ENCODE measurements at regions not wholly inside any gene's neighbourhood (a gene's known extent, or its start where the extent isn't known, plus 50 kb on each side); places are given as distances from the start of the nearest gene placed in this dataset.
"Not testable (repeated sequence)": the region's sequence is repeated elsewhere in the genome, so short reads cannot be mapped to it uniquely, and the experiment has no call there.

- no peak overlapping the region for H3K4me3 ChIP-seq (ENCODE audit: low read depth, low read length)
- peaks cover 6% of the 10 kb centered on the region for H3K4me1 ChIP-seq (ENCODE audit: control insufficient read depth, insufficient read depth, low read length)
- H3K36me3 ChIP-seq (ENCODE audit: control insufficient read depth, insufficient read depth, low read length) = no peaks in the 10 kb centered on the region
- H3K27ac ChIP-seq (ENCODE audit: low read depth, low read length) = no peak overlapping the region
- peak in 1 of 6 donors; percentile 64 for DNase-seq (ENCODE audit: low read depth in 4 of 6, low spot score in 6 of 6)
- 58% methylated on average over 31 of the region's 39 CpGs for WGBS (ENCODE audit: insufficient coverage)
- no peaks in the 10 kb centered on the region for H3K9me3 ChIP-seq (ENCODE audit: control insufficient read depth, insufficient read depth, low read length)
- H3K27me3 ChIP-seq (ENCODE audit: control insufficient read depth, insufficient read depth, low read length) = no peaks in the 10 kb centered on the region
Measured at GRCh38 chr6:167420858-167421766, 96.2 kb downstream of the TTLL2 start.

- not testable (repeated sequence) for H3K4me1 ChIP-seq (ENCODE audit: control insufficient read depth, insufficient read depth, low read length); DNase-seq (ENCODE audit: low read depth in 4 of 6, low spot score in 6 of 6); H3K4me3 ChIP-seq (ENCODE audit: low read depth, low read length); H3K27ac ChIP-seq (ENCODE audit: low read depth, low read length); H3K36me3 ChIP-seq (ENCODE audit: control insufficient read depth, insufficient read depth, low read length); H3K9me3 ChIP-seq (ENCODE audit: control insufficient read depth, insufficient read depth, low read length); H3K27me3 ChIP-seq (ENCODE audit: control insufficient read depth, insufficient read depth, low read length)
- WGBS (ENCODE audit: insufficient coverage) = no CpG with 5 or more reads among the region's 36 CpGs
Measured at GRCh38 chr6:167421944-167422343, 97.1 kb downstream of the TTLL2 start.

DNA sequence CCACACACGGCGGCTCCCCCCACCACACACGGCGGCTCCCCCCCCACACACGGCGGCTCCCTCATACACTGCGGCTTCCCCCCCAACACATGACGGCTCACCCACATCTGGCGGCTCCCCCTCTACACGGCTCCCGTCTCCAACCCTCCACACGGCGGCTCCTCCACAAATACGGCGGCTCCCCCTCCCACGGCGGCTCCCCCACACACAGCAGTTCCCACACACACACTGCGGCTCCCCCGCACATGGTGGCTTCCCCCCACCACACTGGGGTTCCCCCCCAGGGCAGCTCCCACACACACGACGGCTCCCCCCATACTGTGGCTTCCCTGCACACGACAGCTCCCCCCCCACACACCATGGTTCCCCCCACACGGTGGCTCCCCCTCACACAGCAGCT is 98.0 kb downstream of the TTLL2 start:
- no peaks in the 10 kb centered on the region for H3K36me3 ChIP-seq (ENCODE audit: control insufficient read depth, insufficient read depth, low read length)
- peaks cover 6% of the 10 kb centered on the region for H3K4me1 ChIP-seq (ENCODE audit: control insufficient read depth, insufficient read depth, low read length)
- no peaks in the 10 kb centered on the region for H3K9me3 ChIP-seq (ENCODE audit: control insufficient read depth, insufficient read depth, low read length)
- H3K27ac ChIP-seq (ENCODE audit: low read depth, low read length) = no peak overlapping the region
- no peak overlapping the region for H3K4me3 ChIP-seq (ENCODE audit: low read depth, low read length)
- DNase-seq (ENCODE audit: low read depth in 4 of 6, low spot score in 6 of 6) = no peak
- 100% methylated on average over 4 of the region's 23 CpGs for WGBS (ENCODE audit: insufficient coverage)
- H3K27me3 ChIP-seq (ENCODE audit: control insufficient read depth, insufficient read depth, low read length) = no peaks in the 10 kb centered on the region

DNA sequence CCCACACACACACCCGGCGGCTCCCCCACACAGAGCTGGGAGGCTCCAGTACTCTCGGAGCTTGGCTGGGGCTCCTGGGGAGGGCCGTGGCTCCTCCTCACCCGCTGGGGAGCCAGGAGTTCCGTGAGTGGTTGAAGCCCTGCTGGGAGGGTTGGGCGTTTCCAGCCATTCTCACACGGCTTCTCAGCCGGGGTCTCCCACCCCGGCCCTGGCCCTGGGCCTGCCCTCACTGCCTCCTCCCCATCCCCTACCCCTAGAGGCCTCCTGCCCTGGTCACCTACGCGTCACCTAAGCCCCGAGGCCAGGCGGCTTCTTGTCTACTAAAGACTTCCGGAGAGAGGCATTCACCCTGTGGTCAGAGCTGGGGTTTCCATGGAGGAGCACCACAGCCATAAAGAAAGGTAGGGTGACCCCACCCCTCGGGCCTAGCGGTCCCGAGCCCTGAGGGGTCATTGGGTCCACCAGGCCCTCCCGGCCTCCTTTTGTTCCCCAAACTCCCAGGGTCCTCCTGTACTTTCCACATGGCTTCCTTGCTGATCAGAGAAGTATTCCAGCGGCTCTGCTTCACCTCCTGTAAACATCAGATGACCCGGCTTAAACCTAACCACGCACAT is 99.3 kb downstream of the TTLL2 start:
- no peak overlapping the region for H3K27ac ChIP-seq (ENCODE audit: low read depth, low read length)
- no peaks in the 10 kb centered on the region for H3K9me3 ChIP-seq (ENCODE audit: control insufficient read depth, insufficient read depth, low read length)
- 88% methylated on average over 14 of the region's 22 CpGs for whole genome bisulfite sequencing (ENCODE audit: insufficient coverage)
- H3K27me3 ChIP-seq (ENCODE audit: control insufficient read depth, insufficient read depth, low read length) = no peaks in the 10 kb centered on the region
- H3K4me3 ChIP-seq (ENCODE audit: low read depth, low read length) = no peak overlapping the region
- no peak for DNase-seq (ENCODE audit: low read depth in 4 of 6, low spot score in 6 of 6)
- H3K36me3 ChIP-seq (ENCODE audit: control insufficient read depth, insufficient read depth, low read length) = no peaks in the 10 kb centered on the region
- peaks cover 6% of the 10 kb centered on the region for H3K4me1 ChIP-seq (ENCODE audit: control insufficient read depth, insufficient read depth, low read length)

- no peak overlapping the region for H3K27ac ChIP-seq (ENCODE audit: low read depth, low read length)
- H3K9me3 ChIP-seq (ENCODE audit: control insufficient read depth, insufficient read depth, low read length) = no peaks in the 10 kb centered on the region
- DNase-seq (ENCODE audit: low read depth in 4 of 6, low spot score in 6 of 6) = no peak
- no peaks in the 10 kb centered on the region for H3K36me3 ChIP-seq (ENCODE audit: control insufficient read depth, insufficient read depth, low read length)
- H3K27me3 ChIP-seq (ENCODE audit: control insufficient read depth, insufficient read depth, low read length) = no peaks in the 10 kb centered on the region
- H3K4me1 ChIP-seq (ENCODE audit: control insufficient read depth, insufficient read depth, low read length) = peaks cover 6% of the 10 kb centered on the region
- WGBS (ENCODE audit: insufficient coverage) = 96% methylated on average over 8 of the region's 9 CpGs
- no peak overlapping the region for H3K4me3 ChIP-seq (ENCODE audit: low read depth, low read length)
Measured at GRCh38 chr6:167424700-167425099, 99.8 kb downstream of the TTLL2 start.

GRCh38 chr6:167426084-167426483 is 101.2 kb downstream of the TTLL2 start:
- 0% methylated on average over 1 of the region's 5 CpGs for WGBS (ENCODE audit: insufficient coverage)
- no peak for DNase-seq (ENCODE audit: low read depth in 4 of 6, low spot score in 6 of 6)
- Histone ChIP-seq H3K9me3 (ENCODE audit: control insufficient read depth, insufficient read depth, low read length) (no peaks in the 10 kb centered on the region), H3K36me3 (ENCODE audit: control insufficient read depth, insufficient read depth, low read length) (no peaks in the 10 kb centered on the region), H3K27me3 (ENCODE audit: control insufficient read depth, insufficient read depth, low read length) (no peaks in the 10 kb centered on the region), H3K4me3 (ENCODE audit: low read depth, low read length) (no peak overlapping the region), H3K27ac (ENCODE audit: low read depth, low read length) (no peak overlapping the region), H3K4me1 (ENCODE audit: control insufficient read depth, insufficient read depth, low read length) (peaks cover 6% of the 10 kb centered on the region)

DNA sequence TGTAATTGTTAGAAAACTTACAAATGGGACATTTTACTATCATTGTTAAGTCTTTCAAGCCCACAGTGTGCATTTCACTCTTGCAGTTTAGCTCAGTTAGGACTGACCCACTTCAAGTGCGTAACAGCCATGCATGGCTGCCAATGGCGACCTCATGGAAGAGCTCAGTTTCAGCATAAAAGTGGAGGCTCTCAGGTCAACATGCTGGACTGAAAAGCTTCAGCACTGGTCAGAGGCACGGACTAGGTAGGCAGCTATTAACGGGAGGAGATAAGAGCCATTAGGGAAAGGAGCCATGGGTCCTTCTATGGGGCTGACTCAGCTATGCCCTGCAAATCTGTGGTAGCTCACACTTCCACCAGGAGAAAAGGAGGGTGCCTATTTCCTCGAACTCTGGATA is 101.8 kb downstream of the TTLL2 start:
- H3K27me3 ChIP-seq (ENCODE audit: control insufficient read depth, insufficient read depth, low read length) = no peaks in the 10 kb centered on the region
- no peak for DNase-seq (ENCODE audit: low read depth in 4 of 6, low spot score in 6 of 6)
- WGBS (ENCODE audit: insufficient coverage) = 83% methylated on average over 4 of the region's 5 CpGs
- no peaks in the 10 kb centered on the region for H3K36me3 ChIP-seq (ENCODE audit: control insufficient read depth, insufficient read depth, low read length)
- H3K27ac ChIP-seq (ENCODE audit: low read depth, low read length) = no peak overlapping the region
- H3K4me3 ChIP-seq (ENCODE audit: low read depth, low read length) = no peak overlapping the region
- H3K4me1 ChIP-seq (ENCODE audit: control insufficient read depth, insufficient read depth, low read length) = peaks cover 6% of the 10 kb centered on the region
- H3K9me3 ChIP-seq (ENCODE audit: control insufficient read depth, insufficient read depth, low read length) = no peaks in the 10 kb centered on the region

- Histone ChIP-seq H3K27ac (ENCODE audit: low read depth, low read length) (no peak overlapping the region), H3K9me3 (ENCODE audit: control insufficient read depth, insufficient read depth, low read length) (no peaks in the 10 kb centered on the region), H3K36me3 (ENCODE audit: control insufficient read depth, insufficient read depth, low read length) (no peaks in the 10 kb centered on the region), H3K4me1 (ENCODE audit: control insufficient read depth, insufficient read depth, low read length) (peaks cover 6% of the 10 kb centered on the region), H3K4me3 (ENCODE audit: low read depth, low read length) (no peak overlapping the region), H3K27me3 (ENCODE audit: control insufficient read depth, insufficient read depth, low read length) (no peaks in the 10 kb centered on the region)
- 100% methylated on average over 1 of the region's 4 CpGs for WGBS (ENCODE audit: insufficient coverage)
- no peak for DNase-seq (ENCODE audit: low read depth in 4 of 6, low spot score in 6 of 6)
Measured at GRCh38 chr6:167428664-167429333, 103.9 kb downstream of the TTLL2 start.

DNA sequence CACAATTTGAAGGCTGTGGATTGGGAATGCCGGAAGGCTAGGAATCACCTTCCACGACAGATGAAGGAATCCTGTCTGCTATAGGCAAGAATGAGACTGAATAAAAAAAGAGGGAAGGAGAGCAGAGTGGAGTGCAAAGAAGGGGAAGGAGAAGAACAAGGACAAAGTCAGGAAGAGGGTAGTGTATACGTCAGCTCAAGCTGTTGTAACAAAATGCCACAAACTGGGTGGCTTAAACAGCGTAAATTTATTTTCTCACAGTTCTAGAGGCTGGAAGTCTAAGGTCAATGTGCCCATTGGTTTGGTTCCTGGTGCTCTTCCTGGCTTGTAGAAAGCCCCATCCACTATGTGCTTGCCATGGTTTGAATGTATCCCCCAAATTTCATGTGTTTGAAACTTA is 104.5 kb downstream of the TTLL2 start:
- Histone ChIP-seq H3K4me3 (ENCODE audit: low read depth, low read length) (no peak overlapping the region), H3K36me3 (ENCODE audit: control insufficient read depth, insufficient read depth, low read length) (no peaks in the 10 kb centered on the region), H3K27me3 (ENCODE audit: control insufficient read depth, insufficient read depth, low read length) (no peaks in the 10 kb centered on the region), H3K4me1 (ENCODE audit: control insufficient read depth, insufficient read depth, low read length) (peaks cover 6% of the 10 kb centered on the region), H3K9me3 (ENCODE audit: control insufficient read depth, insufficient read depth, low read length) (no peaks in the 10 kb centered on the region), H3K27ac (ENCODE audit: low read depth, low read length) (no peak overlapping the region)
- DNase-seq (ENCODE audit: low read depth in 4 of 6, low spot score in 6 of 6) = no peak
- 84% methylated on average over 3 of the region's 4 CpGs for WGBS (ENCODE audit: insufficient coverage)

Data from spinal cord (tissue), 9 donors.